ENCODE measurements at regions not wholly inside any gene's neighbourhood (a gene's known extent, or its start where the extent isn't known, plus 50 kb on each side); places are given as distances from the start of the nearest gene placed in this dataset.

- Histone ChIP-seq H3K9me3 (no peaks in the 10 kb centered on the region), H3K4me1 (no peaks in the 10 kb centered on the region), H3K27me3 (no peaks in the 10 kb centered on the region), H3K4me3 (replicated peaks in 1 of 3) (no peak overlapping the region), H3K27ac (no peak overlapping the region), H3K36me3 (no peaks in the 10 kb centered on the region)
- intact Hi-C loops (cut with DNase I), result no loop called here
- WGBS, 2 donors, result 93 to 94% methylated on average over 20 to 22 of the region's 22 CpGs
- no peak for DNase-seq
- TF ChIP-seq CTCF (IDR thresholded peaks at IDR 0.05) (no peak), POLR2A (IDR thresholded peaks at IDR 0.05) (no peak)
Observed at GRCh38 chr11:70550456-70551195, 152.3 kb downstream of the CTTN start.

- Histone ChIP-seq H3K4me3 (replicated peaks in 1 of 3) (no peak overlapping the region), H3K4me1 (no peaks in the 10 kb centered on the region), H3K27me3 (no peaks in the 10 kb centered on the region), H3K27ac (no peak overlapping the region), H3K9me3 (no peaks in the 10 kb centered on the region), H3K36me3 (no peaks in the 10 kb centered on the region)
- no peak for TF ChIP-seq POLR2A (IDR thresholded peaks at IDR 0.05)
- 75 to 78% methylated on average over 17 to 19 of the region's 23 CpGs for whole genome bisulfite sequencing, 2 donors
- intact Hi-C loops (cut with DNase I), result no loop called here
- DNase-seq, result no peak
Observed at GRCh38 chr11:70551351-70552166, 153.2 kb downstream of the CTTN start.

GRCh38 chr11:70552167-70553150 is 154.1 kb downstream of the CTTN start:
- Histone ChIP-seq H3K36me3 (no peaks in the 10 kb centered on the region), H3K27me3 (no peaks in the 10 kb centered on the region), H3K4me1 (no peaks in the 10 kb centered on the region), H3K9me3 (no peaks in the 10 kb centered on the region), H3K27ac (no peak overlapping the region), H3K4me3 (replicated peaks in 1 of 3) (no peak overlapping the region)
- DNase-seq, result no peak
- TF ChIP-seq POLR2A (IDR thresholded peaks at IDR 0.05) (no peak), CTCF (IDR thresholded peaks at IDR 0.05) (no peak)
- intact Hi-C loops (cut with DNase I), result no loop called here
- WGBS, 2 donors, result 79 to 82% methylated on average over 22 to 33 of the region's 34 CpGs

- no peaks in the 10 kb centered on the region for H3K4me1 ChIP-seq
- no peaks in the 10 kb centered on the region for H3K9me3 ChIP-seq
- H3K36me3 ChIP-seq, result no peaks in the 10 kb centered on the region
- intact Hi-C loops (cut with DNase I), result no loop called here
- no peak overlapping the region for H3K4me3 ChIP-seq (replicated peaks in 1 of 3)
- 73 to 76% methylated on average over 5 of the region's 5 CpGs for WGBS, 2 donors
- H3K27ac ChIP-seq, result no peak overlapping the region
- DNase-seq, result no peak
- H3K27me3 ChIP-seq, result no peaks in the 10 kb centered on the region
- no peak for TF ChIP-seq CTCF (IDR thresholded peaks at IDR 0.05)
- no peak for TF ChIP-seq POLR2A (IDR thresholded peaks at IDR 0.05)
Observed at GRCh38 chr11:70555078-70555477, 156.7 kb downstream of the CTTN start.

Data from thyroid gland (tissue), 4 donors.